ENCODE measurements at regions not wholly inside any gene's neighbourhood (a gene's known extent, or its start where the extent isn't known, plus 50 kb on each side); places are given as distances from the start of the nearest gene placed in this dataset.

DNA sequence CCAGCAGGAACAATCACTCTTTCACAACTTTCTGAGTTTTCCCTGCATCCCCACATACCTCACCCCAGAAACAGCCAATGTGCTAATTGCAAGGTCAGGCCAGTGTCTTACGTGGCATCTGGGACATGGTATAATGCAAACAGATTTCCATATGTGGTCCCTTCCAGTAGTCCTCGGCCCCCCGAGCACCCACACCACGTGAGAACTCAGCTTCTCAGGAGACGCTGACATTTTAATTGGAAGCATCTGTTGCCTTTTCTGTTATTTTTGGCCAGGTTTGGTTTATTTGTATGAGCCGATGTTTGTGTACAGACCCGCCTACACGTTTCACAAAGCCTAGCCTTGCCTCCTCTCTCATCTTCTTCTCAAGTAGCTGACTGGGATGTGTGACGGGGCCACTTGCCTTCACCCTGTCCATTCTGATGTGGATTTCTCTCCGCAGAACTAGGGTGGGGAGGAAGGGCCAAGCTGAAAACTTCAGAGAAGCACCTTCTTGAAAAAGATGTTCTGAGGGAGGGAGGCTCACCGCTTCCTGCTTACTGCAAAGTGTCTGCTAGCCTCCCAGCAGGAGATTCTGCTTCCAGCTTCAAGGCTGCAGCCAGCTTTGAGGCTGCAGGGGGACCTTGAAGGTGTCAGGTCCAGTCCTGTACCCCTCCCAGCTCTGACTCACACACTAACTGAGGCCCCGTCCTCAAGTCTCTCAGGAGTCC is 109.6 kb upstream of the SLC14A2 start:
- no peak for DNase-seq

DNA sequence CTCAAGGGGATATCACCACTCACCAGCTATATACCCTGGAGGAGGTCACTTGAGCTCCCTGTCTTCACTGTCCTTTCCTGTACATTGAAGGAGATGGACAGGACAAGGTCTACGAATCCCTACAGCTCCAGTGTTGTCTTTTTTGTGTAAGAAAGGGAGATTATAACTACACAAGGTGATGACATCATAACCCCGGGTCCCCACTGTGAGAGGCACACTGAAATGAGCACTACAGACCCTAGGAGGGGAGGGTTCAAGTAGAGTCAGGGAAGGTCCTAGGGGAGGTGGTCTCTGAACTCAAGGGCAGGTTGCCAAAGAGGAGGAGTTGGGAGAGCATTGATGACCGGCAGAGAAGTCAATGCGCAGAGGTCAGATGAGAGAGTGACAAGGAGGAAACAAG is 108.3 kb upstream of the SLC14A2 start:
- no peak for DNase-seq

DNA sequence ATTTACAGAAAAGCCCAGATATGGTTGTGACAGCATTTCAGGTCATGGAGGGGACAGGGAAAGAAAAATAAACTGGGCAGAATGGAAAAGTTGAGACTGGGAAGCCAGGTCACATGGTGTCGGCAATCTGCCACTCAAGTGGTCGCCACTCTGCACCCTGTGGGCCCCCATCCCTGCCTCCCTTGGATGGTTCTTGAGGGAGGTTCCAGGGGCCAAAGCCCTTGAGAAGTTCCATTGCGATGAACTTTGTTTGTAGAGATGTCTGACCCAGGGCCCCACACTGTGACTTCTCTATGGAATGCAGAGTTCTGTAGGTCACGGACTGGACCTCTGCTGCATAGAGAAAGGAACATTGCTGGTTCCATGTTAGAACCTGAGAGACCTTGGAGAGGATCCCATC is 105.7 kb upstream of the SLC14A2 start:
- DNase-seq: no peak

DNA sequence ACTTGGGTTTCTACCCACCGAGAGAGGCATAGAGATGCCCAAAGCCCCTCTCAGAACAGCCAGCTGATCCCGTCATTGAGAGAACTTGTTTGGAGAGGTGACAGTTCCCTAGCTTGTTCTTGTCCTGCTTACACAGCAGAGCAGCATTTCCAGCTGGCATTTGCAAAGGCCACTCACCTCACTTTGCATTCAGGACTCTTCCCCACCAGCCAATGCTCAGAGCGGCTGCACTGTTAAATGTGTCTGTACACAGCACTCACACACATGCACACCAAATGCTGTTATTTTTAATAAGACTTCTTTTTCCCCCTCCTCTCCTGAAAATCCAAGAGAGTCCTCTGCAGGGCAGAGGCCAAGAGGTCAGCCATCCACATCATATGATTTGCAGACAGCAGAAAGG is 104.6 kb upstream of the SLC14A2 start:
- DNase-seq: no peak

DNA sequence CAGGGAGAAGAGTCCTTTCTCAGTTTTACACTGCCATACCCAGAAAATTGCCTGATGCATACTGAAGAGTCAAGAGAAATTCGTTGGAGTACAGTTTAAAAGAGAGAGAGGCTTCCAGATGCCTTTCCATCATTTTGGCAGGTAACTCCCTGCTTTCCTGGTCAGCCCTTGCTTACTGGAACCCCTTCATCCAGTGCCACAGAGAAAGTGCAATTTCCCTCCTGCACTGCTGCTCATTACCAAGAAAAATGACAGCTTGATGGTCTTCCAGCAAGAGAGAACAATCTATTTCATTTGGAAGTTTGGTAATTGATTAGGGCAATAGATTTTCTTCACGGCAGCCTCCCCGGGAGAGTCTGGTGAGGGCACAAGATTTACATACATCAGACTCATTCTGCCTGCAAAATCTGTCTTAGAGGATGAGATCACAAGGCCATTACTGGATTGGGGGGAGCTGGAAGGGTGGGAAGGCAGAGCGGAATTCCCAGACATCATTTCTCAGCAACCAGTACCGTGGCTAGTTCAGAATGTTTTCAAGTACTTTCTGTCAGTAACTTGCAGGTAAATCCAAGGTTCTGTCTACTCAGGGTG is 102.8 kb upstream of the SLC14A2 start:
- no peak for DNase-seq

DNA sequence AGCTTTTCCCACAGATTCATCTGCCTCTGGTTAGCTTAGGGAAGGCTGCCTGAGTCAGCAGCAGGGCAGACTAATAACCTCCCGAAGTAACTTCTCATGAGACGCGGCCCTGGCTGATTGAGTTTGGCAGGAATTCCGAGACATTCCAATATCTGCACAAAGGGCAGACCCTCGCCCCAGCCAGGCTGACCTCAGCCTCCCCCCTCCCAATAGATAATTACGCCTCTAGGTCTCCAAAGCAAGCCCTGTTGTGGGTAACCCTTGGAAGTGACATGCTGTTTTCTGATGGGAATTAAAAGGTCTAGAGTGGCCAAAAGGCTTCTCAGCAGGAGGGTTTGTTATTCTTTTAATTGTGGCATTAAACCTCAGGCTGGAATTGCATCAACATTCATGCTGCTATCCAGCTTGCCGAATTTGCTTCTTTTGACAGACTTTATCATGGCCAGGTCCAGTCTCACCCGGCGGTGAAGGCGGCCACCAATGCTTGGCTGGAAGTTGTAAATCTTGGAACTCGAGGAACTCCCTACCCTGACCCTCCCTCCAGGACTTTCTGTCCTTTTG is 98.0 kb upstream of the SLC14A2 start:
- no peak for DNase-seq

DNA sequence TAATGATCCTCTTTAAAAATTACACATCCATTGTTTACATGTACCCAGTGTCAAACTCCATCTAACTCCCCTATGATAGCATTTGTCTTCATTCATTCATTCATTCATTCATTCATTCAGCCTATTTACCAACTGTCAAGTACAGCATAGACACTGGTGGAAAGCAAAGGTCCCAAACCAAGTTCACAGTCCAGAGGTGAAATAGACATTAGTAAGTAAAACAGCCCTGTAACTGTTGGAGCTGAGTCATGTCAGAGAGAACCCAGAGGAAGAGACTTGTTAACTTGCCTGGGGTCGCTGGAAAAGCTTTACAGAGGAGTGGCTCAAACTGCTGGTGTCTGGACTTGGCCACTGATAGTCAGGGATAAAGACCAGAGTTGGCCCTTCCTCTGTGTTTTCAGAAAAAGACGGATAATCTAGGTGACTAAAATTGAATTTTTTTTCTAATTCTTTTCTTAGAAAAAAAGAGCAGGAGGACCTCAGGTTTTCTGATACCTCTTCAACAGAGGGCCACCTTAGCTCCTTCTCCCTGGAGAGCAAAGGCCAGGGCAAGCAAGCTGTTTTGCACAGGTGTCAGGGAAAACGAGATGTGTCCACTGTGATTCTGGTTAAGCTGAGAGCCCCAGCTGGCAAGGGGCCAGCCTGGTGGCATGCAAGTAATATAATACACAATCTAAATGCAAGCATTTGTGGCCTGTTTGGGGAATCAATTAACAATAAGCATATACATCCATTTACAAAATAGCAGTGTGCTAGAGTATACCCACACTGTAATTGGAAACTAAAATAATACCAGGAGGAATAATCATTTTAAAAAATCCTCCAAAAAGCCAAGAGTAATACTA is 96.7 kb upstream of the SLC14A2 start:
- no peak for DNase-seq

DNA sequence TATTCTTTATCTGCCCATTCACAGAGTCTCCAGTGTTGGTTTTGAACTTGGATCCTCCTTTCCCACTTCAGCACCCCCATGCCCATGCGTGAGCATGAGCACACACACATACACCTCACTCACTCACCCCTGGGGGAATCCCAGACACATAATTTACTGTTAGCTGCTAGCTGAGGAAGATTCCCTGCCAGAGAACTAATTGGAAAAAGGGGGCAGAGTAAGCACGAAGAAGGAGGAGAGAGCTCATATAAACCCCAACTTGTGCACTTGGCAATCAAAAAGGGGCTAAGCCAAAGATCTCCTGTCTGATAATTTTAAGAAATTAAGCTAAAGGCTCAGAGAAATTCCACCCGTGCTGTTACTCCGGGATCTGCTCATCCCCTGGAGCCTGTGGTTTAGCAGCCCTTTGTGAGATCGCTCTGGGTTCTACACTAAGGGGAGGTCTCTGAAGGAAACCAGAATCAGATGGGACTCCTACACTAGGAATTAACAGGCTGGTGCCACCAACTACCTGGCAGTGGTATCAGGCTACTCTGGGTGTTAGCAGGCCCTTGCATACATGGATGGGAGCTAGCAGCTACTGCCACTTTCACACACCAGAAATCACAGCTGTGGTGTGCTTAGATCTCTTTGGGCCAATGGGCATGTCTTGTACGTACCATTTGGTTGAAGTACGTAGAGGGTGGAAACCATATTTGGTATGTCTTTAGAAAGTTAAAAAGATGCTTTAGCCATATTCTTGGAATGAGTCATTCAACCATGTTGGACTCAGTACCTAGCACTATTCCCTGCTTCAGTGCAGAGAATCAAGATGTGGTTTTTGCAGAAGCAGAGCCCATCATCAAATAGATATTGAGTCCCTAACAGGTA is 95.6 kb upstream of the SLC14A2 start:
- DNase-seq: no peak

DNA sequence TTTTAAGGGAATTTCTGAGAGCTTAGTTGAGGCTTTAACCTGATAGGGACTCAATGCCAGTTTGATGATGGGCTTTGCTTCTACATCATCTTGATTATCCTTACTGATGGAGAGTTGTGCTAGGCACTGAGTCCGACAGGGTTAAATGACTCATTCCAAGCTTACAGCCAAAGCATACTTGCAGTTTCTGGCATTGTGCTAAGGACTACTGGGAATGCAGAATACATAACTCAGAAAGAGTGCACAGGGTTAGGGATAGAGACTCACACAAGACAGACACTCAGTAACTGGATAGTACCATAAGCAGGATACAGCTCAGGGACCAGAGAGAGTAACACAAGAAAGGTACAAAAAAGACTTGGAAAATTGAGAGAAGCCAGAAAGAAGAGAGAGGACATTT is 94.1 kb upstream of the SLC14A2 start:
- DNase-seq: no peak

DNA sequence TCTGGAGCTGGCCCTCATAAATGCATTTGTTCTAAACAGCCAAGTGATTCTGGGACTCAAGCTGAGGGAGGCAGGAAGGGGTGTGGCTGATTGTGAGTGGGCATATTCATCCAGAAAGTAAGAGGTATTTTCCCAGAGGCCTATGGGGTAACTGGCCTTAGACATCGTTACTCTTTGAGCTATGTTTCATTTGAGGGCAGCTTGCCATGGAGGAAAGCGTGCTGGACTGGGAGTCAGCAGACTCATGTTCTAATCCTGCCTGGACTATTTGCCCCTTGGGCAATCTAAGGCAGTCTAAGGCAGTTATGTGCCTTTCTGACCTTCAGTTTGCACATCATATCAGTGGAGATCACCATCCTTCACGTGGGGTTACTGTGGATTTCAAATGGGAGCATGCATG is 93.5 kb upstream of the SLC14A2 start:
- no peak for DNase-seq

DNA sequence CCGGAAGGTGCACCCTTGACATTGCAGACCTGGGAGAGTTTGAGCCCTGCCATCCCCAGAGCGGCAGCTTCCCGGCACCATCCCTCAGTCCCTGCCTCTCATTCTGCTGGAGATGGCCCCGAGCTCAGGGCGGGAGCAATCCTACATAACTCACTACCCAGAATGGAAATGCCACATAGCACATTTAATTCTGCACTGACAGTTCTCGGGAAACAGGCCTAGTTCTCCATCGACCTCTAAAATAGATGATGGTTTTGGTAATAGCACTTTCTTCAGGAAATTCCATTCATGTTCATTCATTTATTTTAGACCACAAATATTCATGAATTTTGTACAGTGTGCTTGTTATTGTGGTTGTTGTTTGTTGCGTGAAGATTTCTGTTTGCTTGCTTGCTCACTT is 92.9 kb upstream of the SLC14A2 start:
- DNase-seq: no peak

DNA sequence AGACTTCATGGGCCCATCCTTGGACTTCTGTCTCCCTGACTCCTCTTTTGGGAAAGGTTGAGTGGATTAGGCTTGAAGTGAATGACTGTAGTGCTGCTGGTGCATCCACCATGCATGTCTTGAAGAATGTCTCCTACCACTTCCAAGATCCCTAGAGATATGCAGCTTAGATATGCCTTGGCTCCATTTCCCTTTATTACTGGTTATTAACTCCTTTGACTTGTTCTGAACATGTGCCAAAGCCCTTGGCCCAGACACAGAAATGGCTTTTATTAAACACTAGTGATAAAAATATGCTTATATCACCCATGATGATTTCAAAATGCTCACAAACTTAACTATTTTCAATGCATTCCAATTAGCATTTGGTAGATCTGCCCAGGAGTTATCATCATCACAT is 90.0 kb upstream of the SLC14A2 start:
- no peak for DNase-seq

DNA sequence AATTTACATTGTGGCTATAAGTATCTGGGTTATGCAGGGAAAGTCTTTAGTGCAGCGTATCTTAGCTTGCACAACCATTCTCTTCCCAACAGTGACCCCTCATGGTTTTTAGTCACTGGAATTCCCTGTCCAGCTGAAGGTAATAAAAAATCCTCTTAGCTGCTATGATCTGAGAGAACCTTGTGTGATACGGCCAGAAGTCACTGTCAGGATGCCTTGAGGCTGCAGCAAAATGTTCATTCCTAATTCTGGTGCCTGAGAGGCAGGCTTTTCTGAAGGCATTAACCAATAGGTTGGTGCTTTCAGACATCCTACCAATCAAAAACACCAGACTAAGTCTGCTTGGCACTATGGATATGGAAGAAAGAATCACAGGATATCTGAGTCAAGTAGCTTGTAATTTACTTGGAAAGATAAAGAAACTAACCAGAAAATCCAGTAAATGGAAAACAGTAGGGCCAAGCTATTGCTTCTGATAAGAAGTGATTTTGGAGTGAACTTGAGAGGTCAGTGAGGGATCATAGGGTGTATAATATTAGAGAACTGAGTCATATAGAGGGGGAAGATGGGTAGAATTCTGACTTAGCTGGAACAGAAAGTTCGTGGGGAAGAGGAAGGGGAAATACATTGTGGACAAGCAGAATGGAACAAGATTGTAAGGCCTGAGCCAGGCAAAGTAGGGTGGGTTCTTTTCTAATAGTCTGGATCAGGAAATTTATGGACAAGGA is 89.0 kb upstream of the SLC14A2 start:
- DNase-seq: no peak

DNA sequence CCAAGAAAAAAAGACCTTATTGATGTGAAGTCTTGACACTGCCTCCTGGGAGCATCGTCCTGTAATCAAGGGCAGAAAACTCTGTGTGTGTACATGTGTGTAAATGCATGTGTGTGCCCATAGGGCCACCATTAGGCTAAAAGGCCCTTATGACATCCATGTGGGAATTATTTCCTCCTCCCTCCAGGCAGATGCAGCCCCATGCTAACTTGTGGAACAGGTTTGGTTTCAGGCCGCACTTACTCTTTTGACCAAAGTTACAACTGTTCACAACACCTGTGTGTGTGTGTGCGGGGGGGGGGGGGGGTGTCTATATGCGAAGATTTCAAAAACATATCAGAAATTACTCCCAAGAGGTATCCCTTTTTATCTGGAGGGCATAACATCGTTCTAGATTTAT is 87.4 kb upstream of the SLC14A2 start:
- no peak for DNase-seq

DNA sequence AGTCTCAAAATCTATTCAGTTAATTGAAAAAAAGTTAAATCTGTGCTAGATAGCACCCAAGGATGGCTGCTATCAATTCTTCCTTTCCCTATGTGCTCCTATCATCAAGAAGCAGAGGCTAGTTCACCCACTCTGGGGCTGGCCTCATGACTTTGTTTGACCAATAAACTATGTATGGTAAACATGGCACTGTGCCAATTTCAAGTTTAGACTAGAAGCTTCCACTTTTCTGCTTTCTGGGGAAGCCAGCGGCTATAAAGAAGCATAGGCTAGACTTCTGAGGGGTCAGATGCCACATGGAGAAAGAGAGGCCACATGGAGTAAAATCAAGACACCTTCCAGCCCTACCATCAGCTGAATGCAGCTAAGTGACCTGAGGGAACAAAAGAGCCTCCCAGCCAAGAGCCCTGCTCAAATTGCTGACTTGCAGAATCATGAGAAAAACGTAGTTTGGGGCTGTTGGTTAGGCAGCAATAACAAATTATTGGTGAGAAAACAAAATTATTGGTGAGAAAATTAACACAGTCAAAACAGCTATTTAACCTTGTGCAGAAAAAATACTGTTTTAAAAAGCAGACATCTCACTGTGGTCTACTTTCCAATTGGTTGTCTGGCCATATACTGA is 86.5 kb upstream of the SLC14A2 start:
- DNase-seq: no peak

DNA sequence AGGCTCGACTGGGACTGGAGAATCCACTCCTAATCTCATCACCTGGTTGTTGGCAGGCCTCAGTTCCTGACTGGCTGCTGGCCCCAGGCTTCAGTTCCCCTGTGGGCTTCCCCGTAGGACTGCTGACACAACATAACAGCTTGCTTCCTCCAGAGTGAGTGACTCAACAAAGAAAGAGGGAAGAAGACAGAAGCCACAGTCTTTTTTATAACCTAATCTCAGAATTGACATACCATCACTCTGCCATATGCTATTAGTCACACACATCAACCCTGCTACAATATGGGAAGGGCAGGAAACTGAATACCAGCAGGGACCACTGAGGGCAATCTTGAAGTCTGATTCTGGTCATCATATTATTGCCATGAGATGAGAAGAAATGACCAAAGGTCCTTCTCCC is 76.8 kb upstream of the SLC14A2 start:
- no peak for DNase-seq

DNA sequence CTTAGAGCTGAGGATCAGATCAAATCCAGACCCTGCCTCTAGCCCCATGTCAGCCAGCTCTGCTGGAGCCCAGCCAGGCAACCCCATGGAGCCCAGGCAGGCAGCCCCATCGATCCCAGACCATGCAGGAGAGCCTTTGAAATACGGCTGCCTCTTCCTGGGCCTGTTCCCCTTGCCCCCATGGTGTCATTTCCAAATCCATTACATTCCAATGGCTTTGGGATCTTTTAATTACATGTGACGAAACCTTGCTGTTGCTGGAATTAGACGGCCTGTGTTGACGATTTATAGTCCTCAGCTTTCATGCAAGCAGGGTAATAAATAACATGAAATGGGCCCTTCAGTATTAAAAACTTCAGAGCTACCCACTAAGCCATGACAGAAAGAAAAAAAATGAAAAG is 75.8 kb upstream of the SLC14A2 start:
- no peak for DNase-seq

DNA sequence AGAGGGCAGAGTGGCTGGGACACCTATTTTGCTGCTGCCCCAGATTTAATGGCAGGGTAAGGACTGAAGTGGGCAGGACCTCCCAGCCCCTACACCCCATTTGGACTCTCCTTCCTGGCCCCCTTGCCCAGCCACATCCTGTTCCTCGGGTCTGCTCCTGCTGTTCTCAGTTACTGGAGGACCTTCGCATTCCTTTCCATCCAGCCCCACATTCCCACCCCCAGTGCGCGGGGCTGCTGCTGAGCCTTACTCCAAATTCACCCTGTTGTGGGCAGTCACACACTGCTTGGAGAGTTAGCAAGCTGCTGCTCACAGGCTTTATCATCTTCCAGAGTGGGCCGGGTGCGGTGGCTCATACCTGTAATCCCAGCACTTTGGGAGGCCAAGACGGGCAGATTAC is 75.2 kb upstream of the SLC14A2 start:
- no peak for DNase-seq

DNA sequence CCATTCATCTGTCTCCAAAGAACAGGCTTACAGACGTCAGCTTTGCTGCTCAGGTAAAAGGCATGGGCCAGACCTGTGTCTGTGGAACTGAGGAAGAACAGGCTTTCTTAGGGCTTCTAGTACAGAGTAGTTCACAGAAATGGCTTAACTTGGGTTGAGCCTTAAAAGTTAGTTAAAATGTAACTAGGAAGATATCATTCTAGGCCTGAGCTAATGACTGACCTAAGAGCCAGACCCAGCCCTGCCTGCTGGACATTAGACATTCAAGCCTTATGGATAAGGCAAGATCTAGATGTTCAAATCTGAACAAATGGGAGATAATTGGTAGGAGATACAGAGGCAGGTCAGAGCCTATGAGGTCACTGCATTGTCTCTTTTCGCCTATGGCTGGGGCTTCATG is 73.9 kb upstream of the SLC14A2 start:
- no peak for DNase-seq

DNA sequence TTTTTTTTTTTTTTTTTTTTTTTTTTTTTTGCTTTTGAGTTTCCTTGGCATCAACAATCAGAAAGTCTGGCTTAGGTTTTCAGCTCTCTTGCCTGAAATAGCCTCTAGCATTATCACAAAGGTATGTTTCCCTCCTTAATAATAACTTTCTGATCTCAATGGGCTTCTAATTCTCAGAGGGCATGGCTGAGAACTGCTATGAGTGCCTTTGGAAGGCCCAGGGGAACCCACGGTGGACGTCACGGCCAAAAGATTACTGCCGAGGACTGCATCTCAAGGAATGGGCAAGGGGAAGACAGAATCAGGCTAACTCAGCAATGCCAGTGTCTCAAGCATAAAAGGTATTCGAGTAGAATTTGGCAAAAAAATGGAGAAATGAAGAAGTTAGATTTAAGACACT is 73.2 kb upstream of the SLC14A2 start:
- DNase-seq: no peak

DNA sequence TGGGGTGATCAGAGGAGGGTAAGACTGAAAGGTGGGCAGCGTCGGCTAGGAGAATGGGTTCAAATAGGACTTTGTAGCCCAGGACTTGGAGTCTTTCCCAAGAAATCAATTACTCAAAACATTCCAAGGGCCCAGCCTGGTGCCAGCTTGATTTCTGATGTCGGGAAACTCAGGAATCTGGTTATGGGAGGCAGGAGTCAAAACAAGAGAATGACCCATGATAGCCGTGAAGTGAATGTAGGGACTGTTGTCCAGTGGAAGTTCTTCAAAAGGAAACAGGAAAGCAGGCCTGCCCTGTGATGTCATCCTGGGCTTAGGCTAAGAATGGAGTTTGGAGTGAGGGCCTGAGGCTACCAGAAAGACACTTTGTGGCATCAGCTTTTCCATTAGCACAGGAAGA is 67.4 kb upstream of the SLC14A2 start:
- no peak for DNase-seq

DNA sequence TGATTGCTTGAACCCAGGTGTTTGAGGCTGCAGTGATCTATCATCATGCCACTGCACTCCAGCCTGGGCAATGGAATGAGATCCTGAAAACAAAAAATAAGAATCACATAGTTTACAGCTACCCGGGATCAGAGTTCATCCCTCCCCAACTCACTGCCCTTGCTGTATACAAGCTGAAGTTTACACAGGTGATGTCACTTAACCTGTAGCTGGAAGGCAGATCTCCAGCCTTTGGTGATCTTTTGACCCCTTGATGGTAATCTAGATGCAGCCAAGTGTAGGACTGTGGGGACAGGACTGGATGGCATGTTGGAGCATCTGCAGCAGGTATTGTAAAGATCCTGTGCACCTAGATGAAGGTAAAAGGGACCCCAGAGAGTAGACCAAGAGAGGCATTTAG is 66.7 kb upstream of the SLC14A2 start:
- DNase-seq: no peak
